H9 (cell line): ENCODE measurements at regions not wholly inside any gene's neighbourhood (a gene's known extent, or its start where the extent isn't known, plus 50 kb on each side); places are given as distances from the start of the nearest gene placed in this dataset.

Source experiments
- DNase-seq: peaks from one replicate; pipeline ENCODE4 v3.0.0-alpha.2; 2017
- H2AFZ ChIP-seq: one replicate; pipeline ENCODE4 v1.6.1; 2013; ENCODE audit warnings: mild to moderate bottlenecking, low read length, control low read depth, moderate library complexity
- H2AK5ac ChIP-seq: 2 replicates; pipeline ENCODE4 v1.6.1; 2013; ENCODE audit warnings: low read length, control low read depth, mixed read lengths; ENCODE audit not compliant: insufficient read length
- H2BK120ac ChIP-seq: one replicate; pipeline ENCODE4 v1.6.1; 2013; ENCODE audit warnings: low read depth, mild to moderate bottlenecking, low read length, control low read depth, inconsistent platforms; ENCODE audit not compliant: poor library complexity, severe bottlenecking
- H2BK12ac ChIP-seq: 2 replicates; pipeline ENCODE4 v1.6.1; 2013; ENCODE audit warnings: low read length, control low read depth, mixed read lengths, low read depth; ENCODE audit not compliant: insufficient read length
- H2BK15ac ChIP-seq: 2 replicates; pipeline ENCODE4 v1.6.1; 2013; ENCODE audit warnings: low read depth, low read length, control low read depth
- H2BK20ac ChIP-seq: one replicate; pipeline ENCODE4 v1.6.1; 2013; ENCODE audit warnings: low read depth, mild to moderate bottlenecking, low read length, control low read depth, inconsistent platforms; ENCODE audit not compliant: poor library complexity, severe bottlenecking
- H2BK5ac ChIP-seq: 2 replicates; pipeline ENCODE4 v1.6.1; 2013; ENCODE audit warnings: low read length, control low read depth, mixed read lengths; ENCODE audit not compliant: insufficient read length
- H3K14ac ChIP-seq: 2 replicates; pipeline ENCODE4 v1.6.1; 2013; ENCODE audit warnings: low read length, control low read depth; ENCODE audit not compliant: insufficient read depth
- H3K18ac ChIP-seq: 2 replicates; pipeline ENCODE4 v1.6.1; 2013; ENCODE audit warnings: low read depth, mild to moderate bottlenecking, mixed read lengths, low read length, control low read depth; ENCODE audit not compliant: insufficient read length
- H3K23ac ChIP-seq: 2 replicates; pipeline ENCODE4 v1.6.1; 2013; ENCODE audit warnings: low read length, control low read depth, mixed read lengths, low read depth; ENCODE audit not compliant: insufficient read length
- H3K23me2 ChIP-seq: 2 replicates; pipeline ENCODE4 v1.6.1; 2013; ENCODE audit warnings: low read depth, mild to moderate bottlenecking, mixed read lengths, low read length, control low read depth; ENCODE audit not compliant: insufficient read length, poor library complexity, severe bottlenecking
- H3K27ac ChIP-seq: 2 replicates; pipeline ENCODE4 v1.5.1; 2013; ENCODE audit warnings: low read length, control low read depth, mixed read lengths, low read depth; ENCODE audit not compliant: insufficient read length
- H3K27me3 ChIP-seq: 2 replicates; pipeline ENCODE4 v1.6.1; 2013; ENCODE audit warnings: low read length, control low read depth, inconsistent platforms; ENCODE audit not compliant: insufficient read depth
- H3K4ac ChIP-seq: 2 replicates; pipeline ENCODE4 v1.6.1; 2013; ENCODE audit warnings: low read depth, mild to moderate bottlenecking, control low read depth, inconsistent platforms, low read length, moderate library complexity
- H3K4me1 ChIP-seq: 2 replicates; pipeline ENCODE4 v1.6.1; 2013; ENCODE audit warnings: low read length, control low read depth, inconsistent platforms; ENCODE audit not compliant: insufficient read depth
- H3K4me2 ChIP-seq: 2 replicates; pipeline ENCODE4 v1.6.1; 2013; ENCODE audit warnings: low read length, control low read depth, mixed read lengths; ENCODE audit not compliant: insufficient read length, insufficient read depth
- H3K56ac ChIP-seq: 2 replicates; pipeline ENCODE4 v1.6.1; 2013; ENCODE audit warnings: low read depth, mild to moderate bottlenecking, mixed read lengths, low read length, control low read depth; ENCODE audit not compliant: insufficient read length
- H3K79me1 ChIP-seq: 2 replicates; pipeline ENCODE4 v1.6.1; 2013; ENCODE audit warnings: low read depth, mild to moderate bottlenecking, moderate library complexity, low read length, control low read depth, inconsistent platforms; ENCODE audit not compliant: insufficient read depth, poor library complexity, severe bottlenecking
- H3K79me2 ChIP-seq: 2 replicates; pipeline ENCODE4 v1.6.1; 2013; ENCODE audit warnings: low read length, control low read depth, inconsistent platforms; ENCODE audit not compliant: insufficient read depth
- H3K9ac ChIP-seq: 2 replicates; pipeline ENCODE4 v1.6.1; 2013; ENCODE audit warnings: low read length, control low read depth, mixed read lengths; ENCODE audit not compliant: insufficient read length; ENCODE audit errors: extremely low read depth
- H3K9me3 ChIP-seq: one replicate; pipeline ENCODE4 v1.6.1; 2013; ENCODE audit warnings: low read depth, low read length, inconsistent platforms; ENCODE audit not compliant: control insufficient read depth
- H3T11ph ChIP-seq: one replicate; pipeline ENCODE4 v1.6.1; 2013; ENCODE audit warnings: mild to moderate bottlenecking, low read length, control low read depth, inconsistent platforms
- H4K20me1 ChIP-seq: one replicate; pipeline ENCODE4 v1.6.1; 2013; ENCODE audit not compliant: control insufficient read depth, insufficient read length, insufficient read depth
- H4K5ac ChIP-seq: 2 replicates; pipeline ENCODE4 v1.6.1; 2013; ENCODE audit warnings: low read depth, mild to moderate bottlenecking, mixed read lengths, low read length, control low read depth; ENCODE audit not compliant: insufficient read length
- H4K8ac ChIP-seq: replicated peaks from 2 replicates; pipeline ENCODE4 v1.6.1; 2013; ENCODE audit warnings: low read length, control low read depth, mixed read lengths, low read depth; ENCODE audit not compliant: insufficient read length
- H4K91ac ChIP-seq: 2 replicates; pipeline ENCODE4 v1.6.1; 2013; ENCODE audit warnings: low read depth, mild to moderate bottlenecking, moderate library complexity, mixed read lengths, low read length, control low read depth; ENCODE audit not compliant: insufficient read length
- H3K27ac Mint-ChIP-seq, 3 experiments: 2 replicates in 2 of 3; 3 replicates in 1 of 3; pipeline ENCODE4 v1.8.0; 2020 to 2021; ENCODE audit warnings: mixed read lengths in 3 of 3, mild to moderate bottlenecking in 1 of 3, moderate library complexity in 1 of 3
- H3K27me3 Mint-ChIP-seq: 2 replicates; pipeline ENCODE4 v1.8.0; 2021; ENCODE audit warnings: low read depth, mild to moderate bottlenecking, moderate library complexity, mixed read lengths
- H3K36me3 Mint-ChIP-seq, 3 experiments: 2 replicates in 2 of 3; 3 replicates in 1 of 3; pipeline ENCODE4 v1.8.0; 2020 to 2021; ENCODE audit warnings: low read depth in 3 of 3, mixed read lengths in 3 of 3; ENCODE audit not compliant: insufficient read depth in 1 of 3
- H3K4me1 Mint-ChIP-seq, 2 experiments: 2 replicates each; pipeline ENCODE4 v1.8.0; 2020; ENCODE audit warnings: mixed read lengths in 2 of 2
- H3K4me3 Mint-ChIP-seq, 2 experiments: 2 replicates in 1 of 2; 3 replicates in 1 of 2; pipeline ENCODE4 v1.8.0; 2020 to 2021; ENCODE audit warnings: mild to moderate bottlenecking in 2 of 2, mixed read lengths in 2 of 2, moderate library complexity in 1 of 2
- H3K9me3 Mint-ChIP-seq, 2 experiments: 2 replicates in 1 of 2; 3 replicates in 1 of 2; pipeline ENCODE4 v1.8.0; 2020; ENCODE audit warnings: mild to moderate bottlenecking in 2 of 2, mixed read lengths in 2 of 2, moderate library complexity in 1 of 2
- WGBS: extraction: QIAGEN DNeasy Blood & Tissue Kit; methylation state at CpG from one replicate; pipeline ENCODE4 v1.1.7; 2013; ENCODE audit warnings: missing lambda C conversion rate, low lambda C conversion rate, mixed read lengths; ENCODE audit not compliant: insufficient read length; ENCODE audit errors: extremely low coverage; 5-methylcytosine and 5-hydroxymethylcytosine counted together
- TF ChIP-seq, protein P1 (sequence below): fragments of 200-600 bp; sonication (generic); conservative IDR thresholded peaks from 3 replicates; pipeline ENCODE4 v1.8.0; 2021; ENCODE audit warnings: antibody characterized with exemption, mild to moderate bottlenecking

DNA sequence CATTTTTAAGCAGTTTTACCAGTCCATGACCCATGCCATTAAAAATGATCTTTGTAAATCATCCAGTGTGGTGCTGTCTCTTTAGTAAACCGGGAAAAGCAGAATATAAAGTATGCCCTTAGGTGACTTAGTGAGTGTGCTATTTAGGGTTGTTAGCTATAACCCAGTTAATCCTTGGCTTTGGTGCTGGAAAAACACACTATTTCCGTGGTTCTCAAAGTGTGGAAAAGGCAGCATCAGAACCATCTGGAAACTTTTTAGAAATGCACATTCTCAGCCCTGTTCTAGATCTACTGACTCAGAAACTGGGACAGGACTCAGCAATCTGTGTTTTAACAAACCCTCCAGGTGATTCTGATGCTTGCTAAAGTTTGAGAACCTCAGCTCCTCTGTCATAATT lies 123.6 kb upstream of the ZNF608 start:
- Histone ChIP-seq H3K56ac (no peak overlapping the region), H3K18ac (no peak overlapping the region), H3K14ac (no peak overlapping the region), H3K23ac (no peak overlapping the region), H2BK12ac (no peak overlapping the region), H2BK15ac (no peak overlapping the region), H3K9me3 (no peaks in the 10 kb centered on the region), H3T11ph (no peak overlapping the region), H4K8ac (no peak overlapping the region), H3K4ac (no peak overlapping the region), H2AFZ (no peak overlapping the region), H3K4me2 (no peak overlapping the region), H3K9ac (no peak overlapping the region), H3K79me1 (no peaks in the 10 kb centered on the region), H2AK5ac (no peak overlapping the region), H3K4me1 (no peaks in the 10 kb centered on the region; the same call in 1 of the 2 replicates), H4K91ac (no peak overlapping the region), H4K5ac (no peak overlapping the region), H2BK120ac (no peak overlapping the region), H2BK5ac (no peak overlapping the region), H2BK20ac (no peak overlapping the region), H3K23me2 (no peaks in the 10 kb centered on the region), H3K27me3 (no peaks in the 10 kb centered on the region), H3K27ac (no peak overlapping the region), H3K79me2 (no peaks in the 10 kb centered on the region), H4K20me1 (no peaks in the 10 kb centered on the region)
- Mint-ChIP-seq H3K4me3 (no peak overlapping the region), H3K27me3 (no peaks in the 10 kb centered on the region), H3K4me1 (peaks cover 28 to 32% of the 10 kb centered on the region in 2 experiments), H3K27ac (no peak overlapping the region), H3K36me3 (peaks cover 0 to 11% (median 3%) of the 10 kb centered on the region in 3 experiments; a peak in 4 of 7 replicates), H3K9me3 (peaks cover 6 to 12% of the 10 kb centered on the region in 2 experiments; a peak in 4 of 5 replicates)
- DNase-seq = no peak
- TF ChIP-seq, protein P1, sequence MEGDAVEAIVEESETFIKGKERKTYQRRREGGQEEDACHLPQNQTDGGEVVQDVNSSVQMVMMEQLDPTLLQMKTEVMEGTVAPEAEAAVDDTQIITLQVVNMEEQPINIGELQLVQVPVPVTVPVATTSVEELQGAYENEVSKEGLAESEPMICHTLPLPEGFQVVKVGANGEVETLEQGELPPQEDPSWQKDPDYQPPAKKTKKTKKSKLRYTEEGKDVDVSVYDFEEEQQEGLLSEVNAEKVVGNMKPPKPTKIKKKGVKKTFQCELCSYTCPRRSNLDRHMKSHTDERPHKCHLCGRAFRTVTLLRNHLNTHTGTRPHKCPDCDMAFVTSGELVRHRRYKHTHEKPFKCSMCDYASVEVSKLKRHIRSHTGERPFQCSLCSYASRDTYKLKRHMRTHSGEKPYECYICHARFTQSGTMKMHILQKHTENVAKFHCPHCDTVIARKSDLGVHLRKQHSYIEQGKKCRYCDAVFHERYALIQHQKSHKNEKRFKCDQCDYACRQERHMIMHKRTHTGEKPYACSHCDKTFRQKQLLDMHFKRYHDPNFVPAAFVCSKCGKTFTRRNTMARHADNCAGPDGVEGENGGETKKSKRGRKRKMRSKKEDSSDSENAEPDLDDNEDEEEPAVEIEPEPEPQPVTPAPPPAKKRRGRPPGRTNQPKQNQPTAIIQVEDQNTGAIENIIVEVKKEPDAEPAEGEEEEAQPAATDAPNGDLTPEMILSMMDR = no peak
- no CpG with 5 or more reads among the region's 2 CpGs for WGBS
